CD14-positive monocyte (primary cell): ENCODE measurements at regions not wholly inside any gene's neighbourhood (a gene's known extent, or its start where the extent isn't known, plus 50 kb on each side); places are given as distances from the start of the nearest gene placed in this dataset.

ENCODE experiments used
- DNase-seq, 3 donors: peaks; one replicate each; pipeline ENCODE4 v3.0.0-alpha.2; 2011 to 2022
- H2AFZ ChIP-seq: 2 replicates; pipeline ENCODE4 v1.6.0; 2012; ENCODE audit warnings: mild to moderate bottlenecking, low read depth, low read length, inconsistent platforms; ENCODE audit not compliant: insufficient read depth, poor library complexity, severe bottlenecking
- H3K27ac ChIP-seq, 2 donors: 1 replicate in 1 of 2; 2 replicates in 1 of 2; pipeline ENCODE4 v1.5.1; 2012 to 2013; ENCODE audit warnings: low read length in 2 of 2, control low read depth in 1 of 2, inconsistent platforms in 1 of 2, low read depth in 1 of 2, mild to moderate bottlenecking in 1 of 2
- H3K27me3 ChIP-seq, 2 donors: one replicate each; pipeline versions ENCODE4 v1.6.0 to v1.6.1; 2011 to 2013; ENCODE audit warnings: low read length in 2 of 2; ENCODE audit not compliant: control insufficient read depth in 2 of 2, insufficient read depth in 2 of 2
- H3K36me3 ChIP-seq, 2 donors: replicated peaks in 1 of 2; 1 replicate in 1 of 2; 2 replicates in 1 of 2; pipeline versions ENCODE4 v1.5.1 to v1.6.1; 2012 to 2013; ENCODE audit warnings: low read length in 2 of 2, control low read depth in 1 of 2, inconsistent platforms in 1 of 2, mild to moderate bottlenecking in 1 of 2; ENCODE audit not compliant: insufficient read depth in 2 of 2, control insufficient read depth in 1 of 2
- H3K4me1 ChIP-seq, 2 donors: 1 replicate in 1 of 2; 2 replicates in 1 of 2; pipeline versions ENCODE4 v1.5.1 to v1.6.1; 2012 to 2013; ENCODE audit warnings: low read length in 2 of 2, control low read depth in 1 of 2, inconsistent platforms in 1 of 2, mild to moderate bottlenecking in 1 of 2, moderate library complexity in 1 of 2; ENCODE audit not compliant: insufficient read depth in 2 of 2, control insufficient read depth in 1 of 2
- H3K4me2 ChIP-seq: replicated peaks from 2 replicates; pipeline ENCODE3; 2012; ENCODE audit warnings: low read length, moderate library complexity, mild to moderate bottlenecking; ENCODE audit not compliant: poor library complexity, severe bottlenecking; ENCODE audit errors: extremely low read depth
- H3K4me3 ChIP-seq, 3 experiments: fragments of 200-600 bp in 1 of 3; sonication (generic) in 1 of 3; replicated peaks in 1 of 3; 1 replicate in 2 of 3; 2 replicates in 1 of 3; pipeline ENCODE4 v1.5.1; 2011 to 2013; ENCODE audit warnings: low read length in 3 of 3, mild to moderate bottlenecking in 3 of 3, control low read depth in 2 of 3, low read depth in 2 of 3, inconsistent platforms in 1 of 3, moderate library complexity in 1 of 3
- H3K79me2 ChIP-seq: 2 replicates; pipeline ENCODE4 v1.6.0; 2012; ENCODE audit warnings: mild to moderate bottlenecking, control low read depth, inconsistent platforms, low read length, moderate library complexity; ENCODE audit not compliant: insufficient read depth
- H3K9ac ChIP-seq: 2 replicates; pipeline ENCODE4 v1.6.0; 2017; ENCODE audit warnings: low read length, mild to moderate bottlenecking; ENCODE audit not compliant: insufficient read depth, poor library complexity, severe bottlenecking
- H3K9me3 ChIP-seq, 2 donors: replicated peaks in 1 of 2; 1 replicate in 1 of 2; 2 replicates in 1 of 2; pipeline versions ENCODE4 v1.5.1 to v1.6.1; 2012 to 2013; ENCODE audit warnings: low read length in 2 of 2, control low read depth in 1 of 2; ENCODE audit not compliant: control insufficient read depth in 1 of 2, insufficient read depth in 1 of 2
- H4K20me1 ChIP-seq: 2 replicates; pipeline ENCODE4 v1.6.0; 2012; ENCODE audit warnings: mild to moderate bottlenecking, low read length, control low read depth, moderate library complexity; ENCODE audit not compliant: insufficient read depth
- H3K27ac Mint-ChIP-seq, 7 donors: one replicate each; pipeline ENCODE4 v1.8.0; 2020; ENCODE audit warnings: mild to moderate bottlenecking in 7 of 7, mixed read lengths in 7 of 7, moderate library complexity in 6 of 7, inconsistent platforms in 2 of 7
- H3K27me3 Mint-ChIP-seq, 3 donors: one replicate each; pipeline ENCODE4 v1.8.0; 2021 to 2022; ENCODE audit warnings: low read depth in 3 of 3, mild to moderate bottlenecking in 3 of 3, mixed read lengths in 3 of 3, moderate library complexity in 3 of 3, inconsistent platforms in 1 of 3
- H3K36me3 Mint-ChIP-seq, 2 donors: one replicate each; pipeline ENCODE4 v1.8.0; 2020; ENCODE audit warnings: mixed read lengths in 2 of 2, inconsistent platforms in 1 of 2, mild to moderate bottlenecking in 1 of 2
- H3K4me1 Mint-ChIP-seq: one replicate; pipeline ENCODE4 v1.8.0; 2020; ENCODE audit warnings: mild to moderate bottlenecking, mixed read lengths
- H3K4me3 Mint-ChIP-seq, 2 donors: one replicate each; pipeline ENCODE4 v1.8.0; 2020; ENCODE audit warnings: mild to moderate bottlenecking in 2 of 2, mixed read lengths in 2 of 2, moderate library complexity in 1 of 2
- H3K9me3 Mint-ChIP-seq, 7 donors: one replicate each; pipeline ENCODE4 v1.8.0; 2020 to 2022; ENCODE audit warnings: mixed read lengths in 7 of 7, mild to moderate bottlenecking in 6 of 7, moderate library complexity in 6 of 7, inconsistent platforms in 2 of 7
- CTCF ChIP-seq: fragments of 200-600 bp; IDR thresholded peaks from one replicate; pipeline ENCODE4 v1.8.0; 2022; ENCODE audit warnings: antibody characterized with exemption, mild to moderate bottlenecking
- WGBS: methylation state at CpG from one replicate; pipeline ENCODE4 v1.1.5; 2013; ENCODE audit warnings: missing lambda C conversion rate; ENCODE audit not compliant: insufficient coverage; 5-methylcytosine and 5-hydroxymethylcytosine counted together
- intact Hi-C, 2 donors: fragments of 100-400 bp; cut with micrococcal nuclease; formaldehyde crosslinking; loops; one replicate each; pipeline versions ENCODE4 v1.15.0 to v1.15.1; 2023

- H3K9me3 Mint-ChIP-seq: no peaks in the 10 kb centered on the region
- H3K4me1 Mint-ChIP-seq: peaks cover 5% of the 10 kb centered on the region
- Histone ChIP-seq H3K9me3 (no peaks in the 10 kb centered on the region), H4K20me1 (no peaks in the 10 kb centered on the region), H2AFZ (no peak overlapping the region), H3K27ac (no peak overlapping the region), H3K27me3 (no peaks in the 10 kb centered on the region), H3K4me1 (no peaks in the 10 kb centered on the region), H3K9ac (no peak overlapping the region), H3K4me2 (no peak overlapping the region), H3K79me2 (no peaks in the 10 kb centered on the region), H3K4me3 (no peak overlapping the region), H3K36me3 (no peaks in the 10 kb centered on the region)
- no peaks in the 10 kb centered on the region for H3K36me3 Mint-ChIP-seq
- no peak for DNase-seq
- WGBS: 97% methylated on average over 4 of the region's 5 CpGs
- no peaks in the 10 kb centered on the region for H3K27me3 Mint-ChIP-seq
- H3K4me3 Mint-ChIP-seq: no peak overlapping the region
- TF ChIP-seq CTCF: no peak
- intact Hi-C loops: no loop called here
- H3K27ac Mint-ChIP-seq: no peak overlapping the region
Observed at GRCh38 chr9:73095425-73095824, 56.2 kb upstream of the ANXA1 start.

- DNase-seq: no peak
- H3K79me2 ChIP-seq: no peaks in the 10 kb centered on the region
- no peaks in the 10 kb centered on the region for H3K9me3 ChIP-seq
- H2AFZ ChIP-seq: no peak overlapping the region
- TF ChIP-seq CTCF: no peak
- H3K27me3 ChIP-seq: no peaks in the 10 kb centered on the region
- no peaks in the 10 kb centered on the region for H3K36me3 ChIP-seq
- peak overlapping the region; percentile 37 to 74 for H3K4me3 Mint-ChIP-seq
- intact Hi-C loops: no loop called here
- H3K9me3 Mint-ChIP-seq: no peaks in the 10 kb centered on the region
- WGBS: 80% methylated on average over 2 of the region's 5 CpGs
- H3K4me1 Mint-ChIP-seq: peaks cover 5% of the 10 kb centered on the region
- H3K27ac ChIP-seq: no peak overlapping the region
- no peaks in the 10 kb centered on the region for H3K4me1 ChIP-seq
- H3K9ac ChIP-seq: no peak overlapping the region
- no peak overlapping the region for H3K27ac Mint-ChIP-seq
- H3K27me3 Mint-ChIP-seq: no peaks in the 10 kb centered on the region
- peak overlapping the region; percentile 44 for H3K4me2 ChIP-seq
- H4K20me1 ChIP-seq: no peaks in the 10 kb centered on the region
- H3K36me3 Mint-ChIP-seq: no peaks in the 10 kb centered on the region
- H3K4me3 ChIP-seq: peak overlapping the region in 1 of 3 experiments; percentile 23
Observed at GRCh38 chr9:73093740-73094379, 57.8 kb upstream of the ANXA1 start.
